Transverse colon (tissue), 3 donors: ENCODE measurements at regions not wholly inside any gene's neighbourhood (a gene's known extent, or its start where the extent isn't known, plus 50 kb on each side); places are given as distances from the start of the nearest gene placed in this dataset.

Experiments
- POLR2A ChIP-seq: fragments of 450-650 bp; IDR thresholded peaks from one replicate; pipeline ENCODE4 v1.6.1; 2016; ENCODE audit warnings: antibody characterized with exemption, mild to moderate bottlenecking, moderate library complexity
- TF ChIP-seq, protein P1 (sequence below), 5 experiments: fragments of 200-600 bp in 3 of 5; fragments of 450-650 bp in 2 of 5; sonication (generic) in 3 of 5; IDR thresholded peaks; 1 replicate in 2 of 5; 2 replicates in 3 of 5; pipeline ENCODE4 v1.5.1; 2016 to 2017; ENCODE audit warnings: antibody characterized with exemption in 5 of 5, inconsistent platforms in 3 of 5, mild to moderate bottlenecking in 2 of 5, moderate library complexity in 1 of 5

DNA sequence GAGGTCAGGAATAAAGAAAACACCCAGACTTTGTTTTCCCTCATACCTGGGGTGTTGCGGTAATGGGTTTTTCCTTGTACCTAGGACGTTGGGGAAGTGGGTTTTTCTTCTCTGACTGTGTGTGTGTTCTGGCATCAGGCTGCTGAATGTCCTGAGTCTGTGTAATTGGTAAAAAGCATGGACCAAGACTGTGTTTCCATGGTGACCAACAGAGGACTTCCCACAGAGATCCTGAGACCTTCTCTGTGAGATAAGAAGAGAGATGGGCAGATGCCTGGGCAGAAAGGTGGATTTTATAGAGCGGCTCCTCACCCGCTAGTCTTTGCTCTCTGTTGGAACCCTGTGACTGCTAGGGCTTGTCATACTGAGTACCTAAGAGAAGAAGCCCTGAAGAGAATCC lies 135.4 kb upstream of the GGTLC1 start:
- TF ChIP-seq POLR2A, result no peak
- TF ChIP-seq, protein P1, sequence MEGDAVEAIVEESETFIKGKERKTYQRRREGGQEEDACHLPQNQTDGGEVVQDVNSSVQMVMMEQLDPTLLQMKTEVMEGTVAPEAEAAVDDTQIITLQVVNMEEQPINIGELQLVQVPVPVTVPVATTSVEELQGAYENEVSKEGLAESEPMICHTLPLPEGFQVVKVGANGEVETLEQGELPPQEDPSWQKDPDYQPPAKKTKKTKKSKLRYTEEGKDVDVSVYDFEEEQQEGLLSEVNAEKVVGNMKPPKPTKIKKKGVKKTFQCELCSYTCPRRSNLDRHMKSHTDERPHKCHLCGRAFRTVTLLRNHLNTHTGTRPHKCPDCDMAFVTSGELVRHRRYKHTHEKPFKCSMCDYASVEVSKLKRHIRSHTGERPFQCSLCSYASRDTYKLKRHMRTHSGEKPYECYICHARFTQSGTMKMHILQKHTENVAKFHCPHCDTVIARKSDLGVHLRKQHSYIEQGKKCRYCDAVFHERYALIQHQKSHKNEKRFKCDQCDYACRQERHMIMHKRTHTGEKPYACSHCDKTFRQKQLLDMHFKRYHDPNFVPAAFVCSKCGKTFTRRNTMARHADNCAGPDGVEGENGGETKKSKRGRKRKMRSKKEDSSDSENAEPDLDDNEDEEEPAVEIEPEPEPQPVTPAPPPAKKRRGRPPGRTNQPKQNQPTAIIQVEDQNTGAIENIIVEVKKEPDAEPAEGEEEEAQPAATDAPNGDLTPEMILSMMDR (IDR thresholded peaks at IDR 0.05), result no peak
